HG03066 (cell line): ENCODE measurements at regions not wholly inside any gene's neighbourhood (a gene's known extent, or its start where the extent isn't known, plus 50 kb on each side); places are given as distances from the start of the nearest gene placed in this dataset.

Experiments
- ATAC-seq: cut with Tn5 transposase; IDR thresholded peaks from one replicate; pipeline ENCODE4 v1.9.1; 2021; ENCODE audit warnings: low read depth; ENCODE audit not compliant: unreplicated experiment

DNA sequence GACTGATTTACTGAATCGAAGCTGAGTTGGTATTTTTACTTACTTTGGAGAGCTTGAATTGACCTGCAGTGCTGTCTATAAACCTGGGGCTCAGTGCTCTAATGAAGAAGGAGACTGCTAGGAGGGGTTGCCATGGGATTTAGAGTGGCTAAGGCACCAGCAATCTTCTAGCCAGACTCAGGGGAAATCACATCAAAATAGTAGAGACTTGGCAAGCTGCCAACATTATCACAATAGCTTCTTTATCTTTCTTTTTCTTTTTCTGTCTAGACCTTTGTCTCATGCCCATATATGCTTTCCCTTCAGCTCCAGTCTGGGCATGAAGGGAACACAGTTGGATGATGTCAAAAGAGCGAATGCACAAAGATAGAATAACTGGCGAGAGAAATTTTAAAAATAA is 301.1 kb upstream of the DPYD start:
- no peak for ATAC-seq

DNA sequence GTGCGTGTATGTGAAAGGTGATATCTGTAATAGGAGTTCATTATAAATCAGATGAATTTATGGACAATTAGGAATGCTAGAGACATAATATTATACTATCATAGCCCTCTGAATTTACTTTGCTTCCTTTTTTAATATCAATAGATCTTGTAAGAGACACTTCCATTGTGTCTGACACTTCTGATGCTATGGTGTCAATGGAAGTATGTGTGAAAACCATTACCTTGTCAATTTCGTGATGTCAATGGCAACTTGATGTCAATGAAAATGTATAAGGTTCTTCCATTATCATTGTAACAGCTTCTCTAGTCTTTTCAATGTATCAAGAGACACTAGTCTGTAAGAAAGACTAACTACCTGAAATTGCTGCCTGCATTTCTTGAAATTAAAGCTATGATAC is 296.8 kb upstream of the DPYD start:
- no peak for ATAC-seq

DNA sequence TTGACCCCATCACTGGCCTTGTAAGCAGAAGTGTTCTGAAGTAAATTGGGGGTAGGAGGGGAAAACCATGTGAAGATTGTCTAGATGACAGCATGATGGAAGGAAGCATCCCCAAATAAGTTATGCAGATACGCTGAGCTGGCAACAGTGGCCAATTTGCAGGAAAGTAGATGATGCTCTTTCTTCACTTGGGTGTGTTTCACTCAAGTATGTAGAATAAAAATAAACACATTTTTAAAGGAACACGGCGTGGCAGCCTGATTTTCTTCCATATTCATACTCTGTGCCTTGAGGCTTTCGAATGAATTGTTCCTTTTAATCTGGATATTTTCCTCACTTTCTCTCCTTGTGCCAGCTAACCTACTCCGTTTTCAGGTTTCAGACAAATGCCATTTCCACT is 295.5 kb upstream of the DPYD start:
- no peak for ATAC-seq

DNA sequence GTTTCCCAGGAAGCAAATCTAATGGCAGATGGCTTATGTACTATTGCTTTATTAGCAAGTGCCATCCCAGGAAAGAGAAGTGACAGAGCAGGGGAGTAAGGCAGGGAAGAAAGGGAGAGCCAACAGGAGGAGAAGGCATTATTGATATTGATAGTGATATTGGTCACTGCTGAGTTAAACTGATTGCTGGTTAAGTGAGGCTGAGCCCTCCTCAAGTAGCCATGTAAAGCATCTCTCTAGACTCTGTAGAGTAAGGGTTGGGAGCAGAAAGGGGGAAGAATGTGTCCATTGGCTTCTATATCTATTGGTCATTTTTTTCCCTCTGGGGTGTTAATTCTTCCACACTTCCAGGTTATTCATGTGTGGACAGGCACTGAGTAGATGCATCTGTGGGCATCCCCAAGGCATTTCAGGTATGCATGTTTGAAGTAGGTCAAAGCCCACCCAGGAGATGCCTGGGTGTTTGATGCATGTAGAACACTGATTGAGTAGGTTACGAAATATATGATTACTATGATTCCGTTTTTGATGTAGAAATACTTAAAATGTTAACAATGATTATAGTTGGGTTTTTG is 290.5 kb upstream of the DPYD start:
- no peak for ATAC-seq

- no peak for ATAC-seq
Measured at GRCh38 chr1:98210563-98210962, 289.7 kb upstream of the DPYD start.

GRCh38 chr1:98210064-98210463 is 289.2 kb upstream of the DPYD start:
- ATAC-seq: no peak

DNA sequence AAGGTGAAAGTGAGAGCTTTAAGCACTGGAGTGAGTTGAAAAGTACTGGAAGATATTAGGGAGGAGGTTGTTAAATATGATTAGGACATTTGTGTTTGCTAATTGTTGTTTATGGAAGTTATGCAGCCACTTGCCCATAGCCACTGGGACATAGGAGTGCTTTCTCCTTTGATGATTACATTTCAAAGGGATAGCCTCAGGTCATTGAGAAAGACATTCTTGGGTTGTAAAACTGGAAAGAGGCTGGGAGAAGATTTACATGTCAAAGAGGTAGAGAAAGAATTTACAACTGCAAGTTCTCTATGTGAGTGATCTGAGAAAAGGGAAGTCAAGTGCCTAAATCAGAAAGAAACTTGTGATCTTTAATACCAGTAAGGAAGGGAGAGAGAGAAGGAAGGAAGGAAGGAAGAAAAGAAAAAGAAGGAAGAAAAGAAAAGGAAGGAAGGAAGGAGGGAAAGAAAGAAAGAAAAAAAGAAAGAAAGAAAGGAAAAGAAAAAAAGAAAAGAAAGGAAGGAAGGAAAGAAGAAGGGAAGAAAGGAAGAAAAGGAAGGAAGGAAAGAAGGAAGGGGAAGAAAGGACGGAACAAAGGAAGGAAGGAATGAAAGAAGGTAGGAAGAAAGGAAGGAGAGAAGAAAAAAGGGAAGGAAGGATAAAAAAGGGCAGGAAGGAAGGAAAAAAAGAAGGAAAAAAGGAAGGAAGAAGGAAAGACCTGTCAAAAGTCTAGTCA is 284.6 kb upstream of the DPYD start:
- no peak for ATAC-seq

DNA sequence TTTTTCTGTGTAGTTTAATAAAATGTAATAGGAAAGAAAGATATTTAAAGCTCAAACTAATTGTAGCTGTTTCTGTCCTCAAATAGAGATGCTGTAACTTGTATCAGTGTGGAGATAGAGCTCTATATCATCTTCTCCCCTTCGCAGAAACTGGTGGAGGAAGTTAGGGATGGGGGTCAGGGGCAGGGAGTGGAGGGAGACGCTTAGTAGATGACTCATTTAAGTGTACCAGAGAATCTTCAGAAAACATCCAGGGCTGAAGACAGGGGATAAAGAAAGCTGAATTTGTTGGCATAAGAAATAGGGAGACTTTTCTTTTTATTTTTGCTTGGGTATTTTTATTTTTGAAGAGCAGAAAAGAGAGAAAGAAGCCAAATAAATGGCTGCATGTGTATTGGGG is 282.6 kb upstream of the DPYD start:
- no peak for ATAC-seq

GRCh38 chr1:98201666-98202081 is 280.8 kb upstream of the DPYD start:
- ATAC-seq: no peak

GRCh38 chr1:98197356-98197755 is 276.5 kb upstream of the DPYD start:
- ATAC-seq: no peak

- no peak for ATAC-seq
Measured at GRCh38 chr1:98196012-98196411, 275.2 kb upstream of the DPYD start.

- ATAC-seq: no peak
Measured at GRCh38 chr1:98188774-98189173, 267.9 kb upstream of the DPYD start.

GRCh38 chr1:98184856-98185255 is 264.0 kb upstream of the DPYD start:
- ATAC-seq: no peak

DNA sequence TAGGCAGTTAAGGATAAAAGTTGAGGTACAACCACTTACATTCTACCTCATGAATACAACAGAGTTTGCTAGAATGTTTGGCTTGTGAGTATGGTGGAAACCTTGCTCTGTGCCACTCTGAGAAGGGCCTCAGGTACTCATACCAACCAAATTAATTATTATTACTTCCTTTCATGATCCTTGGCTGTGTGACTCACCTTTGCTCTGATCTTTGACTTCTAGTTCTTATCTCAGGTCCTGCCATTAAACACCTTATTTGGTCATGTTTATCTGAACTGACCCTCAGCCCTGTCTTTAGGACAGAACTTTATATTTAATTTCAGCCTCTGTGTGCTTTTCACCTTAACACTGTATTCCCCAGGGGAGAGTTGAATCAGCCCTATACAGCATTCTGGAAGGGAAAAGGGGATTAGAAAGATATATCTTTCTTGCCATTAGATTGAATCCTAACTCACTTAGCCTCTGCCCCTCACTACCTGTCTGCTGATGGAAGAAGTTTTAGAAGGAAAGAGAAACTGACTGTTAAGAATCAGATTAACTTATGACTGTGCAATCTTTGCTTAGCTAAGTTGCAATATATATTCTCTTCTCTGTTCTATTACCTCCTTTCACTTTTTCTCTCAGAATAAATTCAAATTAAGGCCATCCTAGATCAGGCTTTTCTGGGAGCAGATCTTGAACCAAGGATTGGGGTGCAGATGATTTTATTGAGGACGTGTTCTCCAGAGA is 260.4 kb upstream of the DPYD start:
- no peak for ATAC-seq

DNA sequence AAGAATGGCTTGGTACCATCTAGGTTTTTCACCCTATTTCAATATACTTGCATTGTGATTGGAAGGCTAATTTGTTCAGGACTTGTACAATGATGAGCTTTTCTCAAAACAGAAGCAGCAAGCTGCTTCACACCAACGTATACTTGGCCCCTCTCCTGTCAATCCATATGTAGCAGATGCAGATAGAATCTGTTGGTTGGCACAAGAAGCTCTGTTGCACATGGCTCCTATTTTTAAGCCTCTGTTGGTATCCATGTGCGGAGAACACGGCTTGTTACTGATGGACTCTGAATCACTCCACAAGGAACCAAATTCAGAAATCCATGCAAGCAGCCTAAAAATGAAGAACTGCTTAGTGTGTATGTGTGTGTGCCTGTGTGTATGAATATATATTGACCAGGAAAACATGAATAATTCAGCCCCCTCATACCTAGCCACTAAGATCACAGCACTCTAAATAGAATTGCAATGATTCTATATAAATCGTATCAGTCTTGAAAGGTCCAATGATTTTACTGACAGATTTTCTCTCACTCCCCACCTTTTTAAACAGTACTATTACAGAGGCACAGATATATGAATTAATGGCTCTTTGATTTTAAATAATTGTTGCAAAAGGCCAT is 258.4 kb upstream of the DPYD start:
- no peak for ATAC-seq

GRCh38 chr1:98177751-98178150 is 256.9 kb upstream of the DPYD start:
- ATAC-seq: no peak

- ATAC-seq: no peak
Measured at GRCh38 chr1:98176936-98177335, 256.1 kb upstream of the DPYD start.

DNA sequence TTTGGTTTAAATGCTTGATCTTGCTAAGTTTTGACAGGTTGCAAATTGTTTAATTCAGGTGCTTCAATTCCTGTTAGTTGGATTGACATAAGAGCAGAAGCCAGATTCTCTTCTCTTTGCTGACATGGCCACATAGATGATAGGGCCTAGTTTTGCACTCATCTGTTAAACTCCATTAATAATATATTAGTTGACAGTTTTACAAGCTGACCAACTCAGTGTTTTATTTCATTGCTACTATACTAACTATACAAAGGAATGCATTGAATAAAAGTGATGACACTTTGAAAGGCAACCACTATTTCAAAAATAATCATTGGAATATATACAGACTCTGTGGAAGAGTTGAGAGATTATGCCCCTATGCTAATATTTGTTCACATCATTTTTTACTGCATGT is 255.6 kb upstream of the DPYD start:
- no peak for ATAC-seq

DNA sequence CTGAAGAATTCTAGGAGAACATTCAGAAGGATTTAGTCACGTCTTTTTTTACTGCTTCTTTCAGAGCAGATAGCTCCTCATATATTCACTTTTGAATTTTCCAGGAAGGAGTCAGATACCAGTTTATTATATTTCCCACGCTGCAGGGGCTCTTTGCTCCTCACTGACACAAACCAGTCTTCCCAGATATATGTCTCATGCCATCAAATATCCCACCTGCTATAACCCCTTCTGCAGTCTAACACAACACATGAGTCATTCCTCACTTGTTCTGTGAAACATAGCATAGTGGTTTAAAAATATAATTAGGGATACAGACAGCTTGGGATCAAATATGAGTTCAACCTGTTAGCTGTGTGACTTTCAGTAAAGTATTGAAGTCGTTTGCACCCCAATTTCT is 251.7 kb upstream of the DPYD start:
- ATAC-seq: no peak

DNA sequence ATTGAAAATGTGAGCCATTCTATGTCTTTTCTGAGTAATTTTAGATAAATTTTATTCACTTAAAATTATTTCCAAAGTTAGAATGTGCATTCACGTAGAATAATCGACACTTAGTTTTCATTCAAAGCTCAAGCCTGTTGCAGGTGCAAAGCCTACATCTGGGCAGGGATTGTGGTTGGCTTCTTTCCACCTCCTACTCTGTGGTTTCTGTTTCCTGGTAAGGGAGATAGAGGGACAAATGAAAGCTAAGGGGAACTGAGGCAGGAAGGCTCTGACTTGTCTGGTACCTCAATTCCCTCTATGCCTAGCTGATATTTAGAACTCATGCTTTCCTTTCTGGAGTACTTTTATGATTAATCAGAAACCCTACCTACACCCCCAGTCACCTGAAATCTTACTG is 251.2 kb upstream of the DPYD start:
- ATAC-seq: no peak

DNA sequence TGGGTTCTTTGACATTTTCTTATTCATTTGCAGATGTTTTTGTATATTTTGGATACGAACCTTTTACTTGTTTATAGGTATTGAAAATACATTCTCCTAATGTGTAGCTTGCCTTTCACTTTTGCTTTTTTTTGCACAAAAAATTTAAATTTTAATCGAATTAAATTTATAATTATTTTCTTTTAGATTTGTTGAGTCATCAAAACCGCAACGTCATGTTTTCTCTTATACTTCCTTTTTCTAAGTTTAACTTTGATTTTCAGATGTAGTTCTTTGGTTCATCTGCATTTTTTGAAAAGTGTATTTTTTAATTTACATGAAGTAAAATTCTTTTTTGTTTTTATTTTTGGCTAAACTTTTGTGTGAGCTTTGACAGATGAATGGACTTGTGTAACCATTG is 243.7 kb upstream of the DPYD start:
- no peak for ATAC-seq
